ENCODE measurements at regions not wholly inside any gene's neighbourhood (a gene's known extent, or its start where the extent isn't known, plus 50 kb on each side); places are given as distances from the start of the nearest gene placed in this dataset.
"Not testable (repeated sequence)": the region's sequence is repeated elsewhere in the genome, so short reads cannot be mapped to it uniquely, and the experiment has no call there.

DNA sequence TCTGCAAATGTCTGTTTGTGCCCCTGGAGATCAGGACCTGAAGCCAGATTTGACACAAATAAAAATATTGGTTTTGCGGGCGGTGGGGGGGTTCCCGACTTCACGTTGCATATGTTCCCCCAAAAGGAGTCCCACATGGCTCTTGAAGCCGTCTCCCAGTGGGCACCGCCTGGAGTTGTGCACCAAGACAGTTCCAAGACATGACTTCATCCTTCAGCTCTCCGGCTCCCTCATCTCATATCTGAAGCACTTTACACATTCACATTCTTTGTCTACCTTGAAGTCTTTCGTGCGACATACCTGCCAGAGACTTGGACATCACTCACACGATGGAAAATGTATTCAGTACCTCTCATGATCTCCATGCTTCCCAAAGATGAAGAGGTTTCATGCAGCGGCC lies 362.8 kb upstream of the FOXK1 start:
- DNase-seq (ENCODE audit: low read depth) = no peak

- no peak for DNase-seq (ENCODE audit: low read depth)
Measured at GRCh38 chr7:4325732-4326131, 356.4 kb upstream of the FOXK1 start.

DNA sequence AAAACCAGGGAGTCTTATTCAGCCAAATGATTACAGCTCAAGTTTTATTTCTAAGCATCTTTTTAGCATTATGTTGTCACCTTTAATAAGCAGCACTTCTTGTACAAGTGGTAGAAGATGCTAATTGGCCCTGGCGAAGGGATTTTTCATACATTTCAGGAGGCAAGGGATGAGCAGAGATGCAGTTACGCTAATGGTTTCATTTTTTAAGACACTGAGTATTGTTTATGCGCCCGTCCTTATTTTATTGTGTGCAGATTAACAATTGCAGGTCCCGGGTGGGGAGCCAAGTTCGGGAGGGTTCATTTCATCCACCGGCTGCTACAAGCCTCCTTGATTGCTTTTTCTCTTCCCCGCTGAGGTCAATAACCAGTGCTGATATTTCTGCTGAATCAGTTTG lies 350.4 kb upstream of the FOXK1 start:
- no peak for DNase-seq (ENCODE audit: low read depth)

GRCh38 chr7:4338556-4338955 lies 343.5 kb upstream of the FOXK1 start:
- no peak for DNase-seq (ENCODE audit: low read depth)

DNA sequence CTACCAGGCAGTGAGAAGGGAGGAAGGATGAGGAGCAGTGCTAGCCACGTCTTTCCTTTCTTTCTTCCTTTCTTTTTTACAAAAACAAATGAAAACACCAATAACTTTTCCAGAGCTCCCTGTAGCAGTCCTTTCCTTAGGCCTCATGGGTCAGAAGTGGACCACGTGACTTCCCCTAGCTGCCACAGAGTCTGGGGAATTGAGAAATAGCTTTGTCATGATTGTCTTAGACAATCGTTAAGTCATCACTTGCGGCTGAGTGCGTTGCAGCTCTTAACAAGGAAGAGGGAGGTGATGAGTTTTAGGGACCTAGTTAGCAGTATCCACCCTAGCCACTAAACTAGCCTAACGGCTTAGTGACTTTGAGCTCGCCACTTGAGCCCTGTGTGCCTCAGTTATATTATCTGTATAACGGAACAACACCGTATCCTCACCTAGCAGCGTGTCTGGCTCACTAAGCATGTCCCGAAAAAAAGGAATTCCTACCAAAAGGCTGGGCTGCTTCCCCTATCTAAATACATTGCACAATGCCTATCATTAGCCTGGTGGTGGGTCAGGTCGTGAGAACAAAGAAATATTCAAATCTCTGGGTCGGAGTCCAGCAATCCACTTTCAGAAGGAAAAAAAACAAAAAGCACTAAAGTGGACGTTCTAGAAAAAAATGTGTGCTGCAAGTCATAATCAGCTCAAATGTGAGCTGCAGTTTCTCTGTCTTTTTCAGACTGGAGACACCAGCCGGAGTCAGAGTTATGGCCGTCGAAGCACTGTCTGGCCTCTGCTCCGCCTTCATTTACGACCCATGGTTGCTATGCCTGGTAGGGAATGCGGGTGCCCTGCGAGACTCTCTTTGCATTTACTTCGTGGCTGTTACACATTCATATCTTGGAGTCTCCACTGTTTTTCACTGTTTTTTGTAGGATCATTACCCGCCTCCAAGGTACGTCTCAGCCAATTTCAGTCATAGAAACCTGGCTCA lies 338.5 kb upstream of the FOXK1 start:
- no peak for DNase-seq (ENCODE audit: low read depth)

- DNase-seq (ENCODE audit: low read depth) = no peak
Measured at GRCh38 chr7:4345004-4345403, 337.1 kb upstream of the FOXK1 start.

GRCh38 chr7:4352069-4352468 lies 330.0 kb upstream of the FOXK1 start:
- DNase-seq (ENCODE audit: low read depth) = no peak

GRCh38 chr7:4361774-4362173 lies 320.3 kb upstream of the FOXK1 start:
- no peak for DNase-seq (ENCODE audit: low read depth)

GRCh38 chr7:4383584-4383983 lies 298.5 kb upstream of the FOXK1 start:
- DNase-seq (ENCODE audit: low read depth) = no peak

DNA sequence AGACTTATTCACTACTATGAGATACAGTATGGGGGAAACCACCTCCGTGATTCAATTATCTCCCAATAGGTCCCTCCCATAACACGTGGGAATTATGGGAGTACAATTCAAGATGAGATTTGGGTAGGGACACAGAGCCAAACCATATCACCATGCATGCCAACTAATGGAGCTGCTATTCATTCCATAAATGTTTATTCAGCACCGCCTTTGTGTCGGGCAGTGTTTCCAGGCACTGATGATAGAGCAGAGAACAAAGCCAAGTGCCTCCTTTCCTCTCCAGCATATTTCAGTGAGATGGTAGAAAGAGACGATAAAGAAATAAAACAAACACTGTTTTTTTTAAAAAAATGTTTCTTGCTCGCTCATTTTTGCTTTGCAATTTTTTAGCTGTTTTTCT lies 295.9 kb upstream of the FOXK1 start:
- no peak for DNase-seq (ENCODE audit: low read depth)

DNA sequence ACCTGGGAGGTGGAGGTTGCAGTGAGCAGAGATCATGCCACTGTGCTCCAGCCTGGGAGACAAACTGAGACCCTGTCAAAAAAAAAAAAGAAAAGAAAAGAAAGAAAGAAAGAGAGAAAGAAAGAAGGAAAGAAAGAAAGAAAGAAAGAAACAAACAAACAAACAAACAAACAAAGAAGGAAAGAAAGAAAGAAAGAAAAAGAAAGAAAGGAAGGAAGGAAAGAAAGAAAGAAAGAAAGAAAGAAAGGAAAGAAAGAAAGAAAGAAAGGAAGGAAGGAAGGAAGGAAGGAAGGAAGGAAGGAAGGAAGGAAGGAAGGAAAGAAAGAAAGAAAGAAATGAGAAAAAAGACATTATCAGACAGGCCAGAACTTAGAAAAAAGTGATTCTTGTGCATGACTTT lies 291.0 kb upstream of the FOXK1 start:
- not testable (repeated sequence) for DNase-seq (ENCODE audit: low read depth)

DNA sequence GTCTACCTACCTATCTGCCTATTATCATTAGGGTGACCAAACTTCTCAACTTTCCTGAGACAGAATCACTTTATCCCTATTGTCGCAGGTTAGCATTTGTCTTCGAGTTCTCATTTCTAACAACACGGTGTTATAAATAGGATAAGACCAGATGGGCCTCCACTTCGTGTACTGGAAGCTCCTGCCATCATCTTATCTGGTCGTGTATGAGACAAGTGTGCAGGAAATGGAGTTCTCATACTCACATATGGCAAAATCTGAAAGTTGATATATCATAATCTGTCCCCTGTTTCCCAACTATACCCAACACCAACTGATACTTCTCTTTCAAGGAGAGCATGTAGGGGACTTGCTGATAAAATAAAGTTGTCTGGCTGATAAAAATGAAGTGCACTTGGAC lies 287.4 kb upstream of the FOXK1 start:
- no peak for DNase-seq (ENCODE audit: low read depth)

GRCh38 chr7:4399121-4399520 lies 283.0 kb upstream of the FOXK1 start:
- DNase-seq (ENCODE audit: low read depth) = no peak

- DNase-seq (ENCODE audit: low read depth) = no peak
Measured at GRCh38 chr7:4399596-4399995, 282.5 kb upstream of the FOXK1 start.

DNA sequence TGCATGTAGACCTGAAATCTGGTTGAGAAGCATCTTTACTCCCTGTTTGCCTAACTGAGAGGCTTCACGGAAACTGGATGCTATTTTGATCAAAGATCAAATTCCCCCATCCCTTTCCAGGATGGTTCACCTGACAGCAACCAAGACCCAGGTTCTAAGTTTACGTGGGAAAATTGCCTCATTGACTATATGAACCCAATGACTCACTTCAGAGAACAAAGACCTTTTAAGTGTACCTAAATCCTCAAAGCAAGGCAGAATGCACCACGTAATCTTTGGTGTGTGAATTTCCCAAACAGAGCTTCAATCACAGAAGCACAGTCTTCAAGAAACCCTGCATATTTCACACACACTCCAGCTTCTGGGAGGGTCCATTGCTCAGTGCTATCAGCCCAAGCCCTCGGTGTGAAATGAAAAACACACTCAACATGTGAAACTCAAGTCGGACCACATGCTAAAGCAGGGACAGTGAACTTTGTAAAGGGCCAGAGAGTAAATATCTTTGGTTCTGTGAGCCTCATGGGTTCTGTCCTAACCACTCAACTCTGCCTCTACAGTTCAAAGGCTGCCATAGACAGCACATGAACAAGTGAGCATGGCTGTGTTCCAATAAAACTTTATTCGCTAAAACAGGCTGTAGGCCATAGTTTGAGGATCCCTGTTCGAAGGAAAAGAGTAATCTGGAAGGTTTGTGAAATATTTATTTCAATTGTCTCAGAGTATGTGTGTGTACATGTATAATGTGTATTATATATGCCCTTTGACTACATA lies 275.6 kb upstream of the FOXK1 start:
- no peak for DNase-seq (ENCODE audit: low read depth)

- DNase-seq (ENCODE audit: low read depth) = no peak
Measured at GRCh38 chr7:4409946-4410345, 272.1 kb upstream of the FOXK1 start.

GRCh38 chr7:4416396-4417056 lies 265.6 kb upstream of the FOXK1 start:
- no peak for DNase-seq (ENCODE audit: low read depth)

DNA sequence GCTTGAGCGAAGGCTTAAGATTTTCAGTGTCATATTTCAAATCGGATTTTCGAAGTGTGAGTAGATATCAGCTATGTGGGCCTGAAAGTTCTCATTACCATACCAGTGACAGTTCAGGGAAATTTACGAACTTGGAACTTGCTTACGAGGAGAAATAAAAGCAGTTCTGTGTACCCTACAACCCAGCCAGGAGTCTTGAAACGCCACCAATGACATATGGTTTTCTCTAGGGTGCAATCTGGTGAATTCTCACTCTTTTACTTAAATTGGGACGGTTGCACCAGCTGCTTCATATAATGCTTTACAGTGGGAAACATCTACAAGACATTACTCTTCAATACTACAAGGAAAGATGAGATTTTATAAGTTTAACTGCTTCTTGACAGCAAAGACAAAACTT lies 253.6 kb upstream of the FOXK1 start:
- no peak for DNase-seq (ENCODE audit: low read depth)

GRCh38 chr7:4430227-4430626 lies 251.9 kb upstream of the FOXK1 start:
- DNase-seq (ENCODE audit: low read depth) = no peak

DNA sequence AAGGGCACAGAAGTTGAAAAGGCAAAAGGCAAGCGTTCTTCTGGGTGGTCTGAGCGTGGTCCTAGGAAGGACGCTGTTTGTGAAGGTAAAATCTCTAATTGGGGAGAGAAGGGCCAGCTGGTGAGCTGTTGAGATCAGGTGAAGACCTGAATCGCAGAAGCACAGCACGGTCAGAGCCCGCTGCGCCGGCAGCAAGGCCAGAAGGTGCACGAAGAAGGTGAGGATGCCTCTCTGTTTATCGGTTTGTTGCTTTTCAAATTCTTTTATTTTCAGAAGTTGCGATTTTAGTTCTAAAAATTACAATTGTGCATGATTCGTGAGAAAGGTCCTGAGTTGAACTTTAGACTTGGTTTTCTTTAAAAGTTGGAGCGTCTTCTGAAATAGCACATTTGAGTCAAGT lies 247.8 kb upstream of the FOXK1 start:
- DNase-seq (ENCODE audit: low read depth) = no peak

GRCh38 chr7:4436361-4436895 lies 245.7 kb upstream of the FOXK1 start:
- DNase-seq (ENCODE audit: low read depth) = no peak

DNA sequence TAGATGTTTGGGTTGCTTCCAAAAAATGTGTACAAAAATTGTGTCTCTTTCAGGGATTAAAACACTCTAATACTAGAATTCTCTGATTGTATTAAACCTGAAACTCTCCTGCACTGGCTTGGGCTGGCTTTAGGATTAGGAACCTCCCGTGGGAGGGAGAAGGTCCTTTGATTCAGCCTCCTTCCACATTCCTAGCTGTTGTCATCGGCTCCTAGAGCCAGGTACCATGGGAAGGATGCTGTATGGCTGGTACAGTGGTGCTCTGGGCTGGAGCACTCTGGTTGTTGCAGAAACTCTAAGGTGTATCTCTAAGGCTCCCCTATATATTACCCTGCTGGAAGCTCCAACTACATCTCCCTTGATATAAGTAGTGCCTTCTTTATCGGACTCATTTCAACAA lies 245.2 kb upstream of the FOXK1 start:
- no peak for DNase-seq (ENCODE audit: low read depth)
